ENCODE measurements at regions not wholly inside any gene's neighbourhood (a gene's known extent, or its start where the extent isn't known, plus 50 kb on each side); places are given as distances from the start of the nearest gene placed in this dataset.

DNA sequence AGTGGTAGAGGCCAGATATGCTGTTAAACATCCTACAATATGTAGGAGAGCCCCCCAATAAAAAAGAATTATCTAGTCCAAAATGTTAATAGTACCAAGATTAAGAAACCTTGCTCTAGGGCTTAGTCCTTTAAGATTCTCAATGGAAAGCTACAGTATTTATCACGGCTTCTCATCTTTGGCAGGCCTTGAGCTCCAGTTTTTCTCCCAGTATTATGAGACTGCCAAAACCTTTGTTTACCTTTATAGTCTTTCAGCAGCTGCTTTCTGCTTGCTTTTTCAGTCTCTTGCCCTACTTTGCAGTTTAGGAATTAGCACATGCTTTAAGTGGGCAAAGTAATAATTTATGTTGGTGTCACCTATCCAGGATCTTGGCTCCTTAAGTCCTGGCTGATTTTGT, 59.7 kb downstream of the NHLRC1 start:
- TF ChIP-seq, protein P1, sequence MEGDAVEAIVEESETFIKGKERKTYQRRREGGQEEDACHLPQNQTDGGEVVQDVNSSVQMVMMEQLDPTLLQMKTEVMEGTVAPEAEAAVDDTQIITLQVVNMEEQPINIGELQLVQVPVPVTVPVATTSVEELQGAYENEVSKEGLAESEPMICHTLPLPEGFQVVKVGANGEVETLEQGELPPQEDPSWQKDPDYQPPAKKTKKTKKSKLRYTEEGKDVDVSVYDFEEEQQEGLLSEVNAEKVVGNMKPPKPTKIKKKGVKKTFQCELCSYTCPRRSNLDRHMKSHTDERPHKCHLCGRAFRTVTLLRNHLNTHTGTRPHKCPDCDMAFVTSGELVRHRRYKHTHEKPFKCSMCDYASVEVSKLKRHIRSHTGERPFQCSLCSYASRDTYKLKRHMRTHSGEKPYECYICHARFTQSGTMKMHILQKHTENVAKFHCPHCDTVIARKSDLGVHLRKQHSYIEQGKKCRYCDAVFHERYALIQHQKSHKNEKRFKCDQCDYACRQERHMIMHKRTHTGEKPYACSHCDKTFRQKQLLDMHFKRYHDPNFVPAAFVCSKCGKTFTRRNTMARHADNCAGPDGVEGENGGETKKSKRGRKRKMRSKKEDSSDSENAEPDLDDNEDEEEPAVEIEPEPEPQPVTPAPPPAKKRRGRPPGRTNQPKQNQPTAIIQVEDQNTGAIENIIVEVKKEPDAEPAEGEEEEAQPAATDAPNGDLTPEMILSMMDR (IDR thresholded peaks at IDR 0.05; ENCODE audit: low read depth, low read length, missing input control) = no peak
- TF ChIP-seq, protein P2, sequence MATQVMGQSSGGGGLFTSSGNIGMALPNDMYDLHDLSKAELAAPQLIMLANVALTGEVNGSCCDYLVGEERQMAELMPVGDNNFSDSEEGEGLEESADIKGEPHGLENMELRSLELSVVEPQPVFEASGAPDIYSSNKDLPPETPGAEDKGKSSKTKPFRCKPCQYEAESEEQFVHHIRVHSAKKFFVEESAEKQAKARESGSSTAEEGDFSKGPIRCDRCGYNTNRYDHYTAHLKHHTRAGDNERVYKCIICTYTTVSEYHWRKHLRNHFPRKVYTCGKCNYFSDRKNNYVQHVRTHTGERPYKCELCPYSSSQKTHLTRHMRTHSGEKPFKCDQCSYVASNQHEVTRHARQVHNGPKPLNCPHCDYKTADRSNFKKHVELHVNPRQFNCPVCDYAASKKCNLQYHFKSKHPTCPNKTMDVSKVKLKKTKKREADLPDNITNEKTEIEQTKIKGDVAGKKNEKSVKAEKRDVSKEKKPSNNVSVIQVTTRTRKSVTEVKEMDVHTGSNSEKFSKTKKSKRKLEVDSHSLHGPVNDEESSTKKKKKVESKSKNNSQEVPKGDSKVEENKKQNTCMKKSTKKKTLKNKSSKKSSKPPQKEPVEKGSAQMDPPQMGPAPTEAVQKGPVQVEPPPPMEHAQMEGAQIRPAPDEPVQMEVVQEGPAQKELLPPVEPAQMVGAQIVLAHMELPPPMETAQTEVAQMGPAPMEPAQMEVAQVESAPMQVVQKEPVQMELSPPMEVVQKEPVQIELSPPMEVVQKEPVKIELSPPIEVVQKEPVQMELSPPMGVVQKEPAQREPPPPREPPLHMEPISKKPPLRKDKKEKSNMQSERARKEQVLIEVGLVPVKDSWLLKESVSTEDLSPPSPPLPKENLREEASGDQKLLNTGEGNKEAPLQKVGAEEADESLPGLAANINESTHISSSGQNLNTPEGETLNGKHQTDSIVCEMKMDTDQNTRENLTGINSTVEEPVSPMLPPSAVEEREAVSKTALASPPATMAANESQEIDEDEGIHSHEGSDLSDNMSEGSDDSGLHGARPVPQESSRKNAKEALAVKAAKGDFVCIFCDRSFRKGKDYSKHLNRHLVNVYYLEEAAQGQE (IDR thresholded peaks at IDR 0.05) = no peak
- TF ChIP-seq TAF1 (conservative IDR thresholded peaks at IDR 0.05) (no peak), JUND (IDR thresholded peaks at IDR 0.05) (no peak), GABPA (IDR thresholded peaks at IDR 0.05 in 1 of 2, conservative IDR thresholded peaks at IDR 0.05 in 1 of 2) (no peak), YY1 (IDR thresholded peaks at IDR 0.05) (no peak), RAD21 (IDR thresholded peaks at IDR 0.05) (peak in 1 of 2 donors; percentile 10), FOXA1 (IDR thresholded peaks at IDR 0.05) (peak; percentile 64), NR2F2 (IDR thresholded peaks at IDR 0.05) (no peak)
- TF ChIP-seq, protein P3, sequence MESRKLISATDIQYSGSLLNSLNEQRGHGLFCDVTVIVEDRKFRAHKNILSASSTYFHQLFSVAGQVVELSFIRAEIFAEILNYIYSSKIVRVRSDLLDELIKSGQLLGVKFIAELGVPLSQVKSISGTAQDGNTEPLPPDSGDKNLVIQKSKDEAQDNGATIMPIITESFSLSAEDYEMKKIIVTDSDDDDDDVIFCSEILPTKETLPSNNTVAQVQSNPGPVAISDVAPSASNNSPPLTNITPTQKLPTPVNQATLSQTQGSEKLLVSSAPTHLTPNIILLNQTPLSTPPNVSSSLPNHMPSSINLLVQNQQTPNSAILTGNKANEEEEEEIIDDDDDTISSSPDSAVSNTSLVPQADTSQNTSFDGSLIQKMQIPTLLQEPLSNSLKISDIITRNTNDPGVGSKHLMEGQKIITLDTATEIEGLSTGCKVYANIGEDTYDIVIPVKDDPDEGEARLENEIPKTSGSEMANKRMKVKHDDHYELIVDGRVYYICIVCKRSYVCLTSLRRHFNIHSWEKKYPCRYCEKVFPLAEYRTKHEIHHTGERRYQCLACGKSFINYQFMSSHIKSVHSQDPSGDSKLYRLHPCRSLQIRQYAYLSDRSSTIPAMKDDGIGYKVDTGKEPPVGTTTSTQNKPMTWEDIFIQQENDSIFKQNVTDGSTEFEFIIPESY (IDR thresholded peaks at IDR 0.05) = no peak
- TF ChIP-seq, protein P4, sequence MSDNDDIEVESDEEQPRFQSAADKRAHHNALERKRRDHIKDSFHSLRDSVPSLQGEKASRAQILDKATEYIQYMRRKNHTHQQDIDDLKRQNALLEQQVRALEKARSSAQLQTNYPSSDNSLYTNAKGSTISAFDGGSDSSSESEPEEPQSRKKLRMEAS (IDR thresholded peaks at IDR 0.05) = no peak
